SK-N-SH (cell line): ENCODE measurements at regions not wholly inside any gene's neighbourhood (a gene's known extent, or its start where the extent isn't known, plus 50 kb on each side); places are given as distances from the start of the nearest gene placed in this dataset.

Source experiments
- CTCF ChIP-seq: fragments of 200-600 bp; sonication (generic); IDR thresholded peaks from 2 replicates; pipeline ENCODE4 v1.6.1; 2017; ENCODE audit warnings: antibody characterized with exemption, mild to moderate bottlenecking, moderate library complexity
- EP300 ChIP-seq, 2 experiments: IDR thresholded peaks; 2 replicates each; pipeline versions ENCODE4 v1.4.0 to v1.6.1; 2012; ENCODE audit warnings: borderline replicate concordance in 1 of 2, low read depth in 1 of 2, low read length in 1 of 2
- EZH2phosphoT487 ChIP-seq: fragments of 200-600 bp; sonication (generic); IDR thresholded peaks from 2 replicates; pipeline ENCODE4 v1.6.1; 2017; ENCODE audit warnings: low read depth, mixed run types, mild to moderate bottlenecking, antibody characterized with exemption, moderate library complexity, borderline replicate concordance
- GABPA ChIP-seq: IDR thresholded peaks from 2 replicates; pipeline ENCODE4 v1.4.0; 2012; ENCODE audit warnings: low read depth, mild to moderate bottlenecking
- JUND ChIP-seq: IDR thresholded peaks from 2 replicates; pipeline ENCODE4 v1.4.0; 2012
- POLR2AphosphoS5 ChIP-seq: IDR thresholded peaks from 2 replicates; pipeline ENCODE4 v1.6.1; 2012; ENCODE audit warnings: low read depth, low read length
- RAD21 ChIP-seq: IDR thresholded peaks from 2 replicates; pipeline ENCODE4 v1.6.1; 2012; ENCODE audit warnings: mild to moderate bottlenecking, low read length
- SMC3 ChIP-seq: IDR thresholded peaks from 2 replicates; pipeline ENCODE4 v1.6.1; 2012; ENCODE audit warnings: low read depth, low read length, improper control_type of control experiment
- TAF1 ChIP-seq: IDR thresholded peaks from 2 replicates; pipeline ENCODE4 v1.6.1; 2012; ENCODE audit warnings: low read depth, mild to moderate bottlenecking, low read length, moderate library complexity, borderline replicate concordance
- TCF12 ChIP-seq: IDR thresholded peaks from 2 replicates; pipeline ENCODE4 v1.4.0; 2012
- TF ChIP-seq, protein P1 (sequence below): IDR thresholded peaks from 2 replicates; pipeline ENCODE4 v1.6.1; 2012; ENCODE audit warnings: mild to moderate bottlenecking, low read depth, low read length, moderate library complexity
- TF ChIP-seq, protein P2 (sequence below): IDR thresholded peaks from 2 replicates; pipeline ENCODE4 v1.4.0; 2012; ENCODE audit warnings: low read depth

- no peak for TF ChIP-seq CTCF
- TF ChIP-seq EP300 (IDR thresholded peaks at IDR 0.05; ENCODE audit: borderline replicate concordance in 1 of 2, low read depth in 1 of 2, low read length in 1 of 2), result no peak
- no peak for TF ChIP-seq SMC3
- TF ChIP-seq, protein P1, sequence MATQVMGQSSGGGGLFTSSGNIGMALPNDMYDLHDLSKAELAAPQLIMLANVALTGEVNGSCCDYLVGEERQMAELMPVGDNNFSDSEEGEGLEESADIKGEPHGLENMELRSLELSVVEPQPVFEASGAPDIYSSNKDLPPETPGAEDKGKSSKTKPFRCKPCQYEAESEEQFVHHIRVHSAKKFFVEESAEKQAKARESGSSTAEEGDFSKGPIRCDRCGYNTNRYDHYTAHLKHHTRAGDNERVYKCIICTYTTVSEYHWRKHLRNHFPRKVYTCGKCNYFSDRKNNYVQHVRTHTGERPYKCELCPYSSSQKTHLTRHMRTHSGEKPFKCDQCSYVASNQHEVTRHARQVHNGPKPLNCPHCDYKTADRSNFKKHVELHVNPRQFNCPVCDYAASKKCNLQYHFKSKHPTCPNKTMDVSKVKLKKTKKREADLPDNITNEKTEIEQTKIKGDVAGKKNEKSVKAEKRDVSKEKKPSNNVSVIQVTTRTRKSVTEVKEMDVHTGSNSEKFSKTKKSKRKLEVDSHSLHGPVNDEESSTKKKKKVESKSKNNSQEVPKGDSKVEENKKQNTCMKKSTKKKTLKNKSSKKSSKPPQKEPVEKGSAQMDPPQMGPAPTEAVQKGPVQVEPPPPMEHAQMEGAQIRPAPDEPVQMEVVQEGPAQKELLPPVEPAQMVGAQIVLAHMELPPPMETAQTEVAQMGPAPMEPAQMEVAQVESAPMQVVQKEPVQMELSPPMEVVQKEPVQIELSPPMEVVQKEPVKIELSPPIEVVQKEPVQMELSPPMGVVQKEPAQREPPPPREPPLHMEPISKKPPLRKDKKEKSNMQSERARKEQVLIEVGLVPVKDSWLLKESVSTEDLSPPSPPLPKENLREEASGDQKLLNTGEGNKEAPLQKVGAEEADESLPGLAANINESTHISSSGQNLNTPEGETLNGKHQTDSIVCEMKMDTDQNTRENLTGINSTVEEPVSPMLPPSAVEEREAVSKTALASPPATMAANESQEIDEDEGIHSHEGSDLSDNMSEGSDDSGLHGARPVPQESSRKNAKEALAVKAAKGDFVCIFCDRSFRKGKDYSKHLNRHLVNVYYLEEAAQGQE, result no peak
- TF ChIP-seq, protein P2, sequence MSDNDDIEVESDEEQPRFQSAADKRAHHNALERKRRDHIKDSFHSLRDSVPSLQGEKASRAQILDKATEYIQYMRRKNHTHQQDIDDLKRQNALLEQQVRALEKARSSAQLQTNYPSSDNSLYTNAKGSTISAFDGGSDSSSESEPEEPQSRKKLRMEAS, result no peak
- no peak for TF ChIP-seq GABPA
- no peak for TF ChIP-seq EZH2phosphoT487
- TF ChIP-seq RAD21, result no peak
- TF ChIP-seq TAF1, result no peak
- no peak for TF ChIP-seq JUND
- no peak for TF ChIP-seq TCF12
- TF ChIP-seq POLR2AphosphoS5, result no peak
These were observed 665.8 kb upstream of the ID2 start for GRCh38 chr2:8015848-8016600.
